Activated naive CD8-positive, alpha-beta T cell treated with anti-CD3 and anti-CD28 coated beads, Interleukin-2, amount 10 ng/mL, durations not matched to agents 7 days and 5 days (primary cell): ENCODE measurements at regions not wholly inside any gene's neighbourhood (a gene's known extent, or its start where the extent isn't known, plus 50 kb on each side); places are given as distances from the start of the nearest gene placed in this dataset.

Experiments
- ATAC-seq: fragments of 150-1000 bp; cut with Tn5 transposase; one replicate; pipeline ENCODE4 v1.10.0; 2021; ENCODE audit warnings: low read depth, moderate library complexity
- POLR2A ChIA-PET: fragments of 350-600 bp; sonication (Branson Sonifier 250); formaldehyde crosslinking; loops from one replicate; lab custom pipeline; 2021; ENCODE audit warnings: antibody characterized with exemption; lab: Charles Lee
- DNase-seq: peaks from one replicate; pipeline ENCODE4 v3.0.0; 2021
- H3K27ac Mint-ChIP-seq: one replicate; pipeline ENCODE4 v1.8.0; 2022; ENCODE audit warnings: mild to moderate bottlenecking, mixed read lengths
- H3K27me3 Mint-ChIP-seq: one replicate; pipeline ENCODE4 v1.8.0; 2022; ENCODE audit warnings: mild to moderate bottlenecking, moderate library complexity, mixed read lengths
- H3K36me3 Mint-ChIP-seq: one replicate; pipeline ENCODE4 v1.8.0; 2021; ENCODE audit warnings: mild to moderate bottlenecking, mixed read lengths
- H3K4me1 Mint-ChIP-seq: one replicate; pipeline ENCODE4 v1.8.0; 2021; ENCODE audit warnings: mixed read lengths
- H3K4me3 Mint-ChIP-seq: one replicate; pipeline ENCODE4 v1.8.0; 2022; ENCODE audit warnings: mild to moderate bottlenecking, moderate library complexity, mixed read lengths
- H3K9me3 Mint-ChIP-seq: one replicate; pipeline ENCODE4 v1.8.0; 2021; ENCODE audit warnings: mixed read lengths

GRCh38 chr1:29810121-29811120 is 574.1 kb downstream of the PTPRU start:
- H3K36me3 Mint-ChIP-seq, result no peaks in the 10 kb centered on the region
- H3K27me3 Mint-ChIP-seq, result peaks cover 11% of the 10 kb centered on the region
- H3K27ac Mint-ChIP-seq, result no peak overlapping the region
- no peaks in the 10 kb centered on the region for H3K9me3 Mint-ChIP-seq
- POLR2A ChIA-PET, result no interaction called here
- H3K4me1 Mint-ChIP-seq, result no peaks in the 10 kb centered on the region
- DNase-seq (no peak), ATAC-seq (no peak)
- H3K4me3 Mint-ChIP-seq, result no peak overlapping the region

- Mint-ChIP-seq H3K27me3 (peaks cover 9% of the 10 kb centered on the region), H3K27ac (no peak overlapping the region), H3K4me3 (no peak overlapping the region), H3K4me1 (no peaks in the 10 kb centered on the region), H3K9me3 (no peaks in the 10 kb centered on the region), H3K36me3 (no peaks in the 10 kb centered on the region)
- DNase-seq, result no peak
- ATAC-seq, result no peak
- POLR2A ChIA-PET, result no interaction called here
Measured at GRCh38 chr1:29809446-29810120, 573.3 kb downstream of the PTPRU start.

- Mint-ChIP-seq H3K9me3 (no peaks in the 10 kb centered on the region), H3K27me3 (peaks cover 2% of the 10 kb centered on the region), H3K27ac (no peak overlapping the region), H3K36me3 (no peaks in the 10 kb centered on the region), H3K4me1 (no peaks in the 10 kb centered on the region), H3K4me3 (no peak overlapping the region)
- ATAC-seq (no peak), DNase-seq (no peak)
- POLR2A ChIA-PET, result no interaction called here
Measured at GRCh38 chr1:29808141-29808995, 572.0 kb downstream of the PTPRU start.

- no peaks in the 10 kb centered on the region for H3K9me3 Mint-ChIP-seq
- H3K27ac Mint-ChIP-seq, result no peak overlapping the region
- H3K4me3 Mint-ChIP-seq, result no peak overlapping the region
- ATAC-seq (no peak), DNase-seq (no peak)
- no peaks in the 10 kb centered on the region for H3K4me1 Mint-ChIP-seq
- H3K27me3 Mint-ChIP-seq, result peaks cover 2% of the 10 kb centered on the region
- no peaks in the 10 kb centered on the region for H3K36me3 Mint-ChIP-seq
- POLR2A ChIA-PET, result no interaction called here
Measured at GRCh38 chr1:29807689-29808088, 571.4 kb downstream of the PTPRU start.

DNA sequence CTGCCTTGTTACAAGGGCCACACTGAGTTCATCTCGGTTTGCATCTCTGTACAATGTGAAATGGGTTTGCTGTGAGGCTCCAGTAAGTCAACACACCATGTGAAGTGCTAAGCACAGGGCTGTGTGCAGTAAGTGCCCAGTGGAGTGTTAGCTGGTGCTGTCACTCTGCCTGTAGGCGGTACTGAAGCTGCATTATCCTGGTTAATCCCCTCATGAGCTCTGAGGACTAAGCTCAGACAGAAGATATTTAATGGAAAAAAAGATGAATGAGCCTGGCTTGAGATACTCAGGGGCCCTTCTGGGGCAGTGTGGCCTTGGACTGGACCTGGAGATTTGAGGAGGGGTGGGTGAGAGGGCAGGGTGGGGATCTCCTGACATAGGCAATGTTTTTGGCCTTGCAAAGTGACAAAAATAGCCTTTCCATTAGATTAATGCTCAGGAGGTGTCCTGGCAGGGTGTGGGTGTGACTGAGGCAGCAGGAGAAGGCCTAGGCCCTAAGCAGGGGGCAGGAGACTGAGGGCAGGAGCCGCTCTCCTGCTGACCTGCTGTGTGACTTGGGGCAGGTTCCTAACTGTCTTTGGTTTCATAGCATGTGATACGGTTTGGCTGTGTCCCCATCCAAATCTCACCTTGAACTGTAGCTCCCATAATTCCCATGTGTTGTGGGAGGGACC is 570.5 kb downstream of the PTPRU start:
- Mint-ChIP-seq H3K4me3 (no peak overlapping the region), H3K36me3 (no peaks in the 10 kb centered on the region), H3K9me3 (no peaks in the 10 kb centered on the region), H3K27me3 (no peaks in the 10 kb centered on the region), H3K4me1 (no peaks in the 10 kb centered on the region), H3K27ac (no peak overlapping the region)
- DNase-seq (no peak), ATAC-seq (no peak)
- POLR2A ChIA-PET, result no interaction called here

GRCh38 chr1:29805896-29806160 is 569.5 kb downstream of the PTPRU start:
- no peaks in the 10 kb centered on the region for H3K27me3 Mint-ChIP-seq
- H3K9me3 Mint-ChIP-seq, result no peaks in the 10 kb centered on the region
- POLR2A ChIA-PET, result no interaction called here
- no peak overlapping the region for H3K27ac Mint-ChIP-seq
- H3K4me1 Mint-ChIP-seq, result no peaks in the 10 kb centered on the region
- DNase-seq (no peak), ATAC-seq (no peak)
- H3K36me3 Mint-ChIP-seq, result no peaks in the 10 kb centered on the region
- no peak overlapping the region for H3K4me3 Mint-ChIP-seq

GRCh38 chr1:29805122-29805895 is 569.0 kb downstream of the PTPRU start:
- POLR2A ChIA-PET, result no interaction called here
- H3K27me3 Mint-ChIP-seq, result no peaks in the 10 kb centered on the region

GRCh38 chr1:29804181-29804899 is 568.0 kb downstream of the PTPRU start:
- Mint-ChIP-seq H3K27me3 (no peaks in the 10 kb centered on the region), H3K4me3 (no peak overlapping the region), H3K27ac (no peak overlapping the region), H3K4me1 (no peaks in the 10 kb centered on the region), H3K9me3 (no peaks in the 10 kb centered on the region), H3K36me3 (no peaks in the 10 kb centered on the region)
- POLR2A ChIA-PET, result interaction anchor here (0.6 kb wide), 1 partner anchor 68 kb away, joined by 3 read pairs; no protein-coding TSS in a partner anchor
- ATAC-seq (no peak), DNase-seq (no peak)

More at GRCh38 chr1:29805122-29805895, 569.0 kb downstream of the PTPRU start:
- Mint-ChIP-seq H3K27ac (no peak overlapping the region), H3K36me3 (no peaks in the 10 kb centered on the region), H3K9me3 (no peaks in the 10 kb centered on the region), H3K4me3 (no peak overlapping the region), H3K4me1 (no peaks in the 10 kb centered on the region)
- DNase-seq, result no peak
- no peak for ATAC-seq

DNA sequence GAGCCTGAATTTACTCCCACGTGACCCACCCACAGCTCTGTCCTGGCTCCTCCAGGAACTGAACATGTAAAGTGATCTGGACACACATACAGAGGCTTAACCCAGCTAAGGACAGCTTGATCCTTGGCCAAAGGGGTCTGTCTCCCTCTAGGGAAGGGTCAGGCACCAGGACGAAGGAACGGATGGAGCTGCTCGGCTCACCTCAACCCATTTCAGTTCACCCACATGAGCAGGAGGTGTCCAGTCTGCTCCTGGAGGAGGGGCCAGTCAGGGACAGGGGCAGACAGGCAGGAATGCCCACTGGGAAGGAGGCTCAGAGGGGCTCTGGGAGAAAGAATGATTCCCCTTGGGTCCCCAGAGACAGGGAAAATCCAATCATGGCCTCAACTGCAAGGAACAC is 567.2 kb downstream of the PTPRU start:
- Mint-ChIP-seq H3K4me3 (no peak overlapping the region), H3K4me1 (no peaks in the 10 kb centered on the region), H3K27me3 (no peaks in the 10 kb centered on the region), H3K36me3 (no peaks in the 10 kb centered on the region), H3K27ac (no peak overlapping the region), H3K9me3 (no peaks in the 10 kb centered on the region)
- DNase-seq (no peak), ATAC-seq (no peak)
- POLR2A ChIA-PET, result no interaction called here

GRCh38 chr1:29802181-29803068 is 566.1 kb downstream of the PTPRU start:
- Mint-ChIP-seq H3K9me3 (no peaks in the 10 kb centered on the region), H3K27me3 (no peaks in the 10 kb centered on the region), H3K36me3 (no peaks in the 10 kb centered on the region), H3K4me1 (no peaks in the 10 kb centered on the region), H3K4me3 (no peak overlapping the region), H3K27ac (no peak overlapping the region)
- ATAC-seq (no peak), DNase-seq (no peak)
- POLR2A ChIA-PET, result no interaction called here

GRCh38 chr1:29801561-29801973 is 565.2 kb downstream of the PTPRU start:
- DNase-seq, result no peak
- ATAC-seq, result no peak
- Mint-ChIP-seq H3K9me3 (no peaks in the 10 kb centered on the region), H3K4me3 (no peak overlapping the region), H3K27ac (no peak overlapping the region), H3K36me3 (no peaks in the 10 kb centered on the region), H3K27me3 (no peaks in the 10 kb centered on the region), H3K4me1 (no peaks in the 10 kb centered on the region)
- POLR2A ChIA-PET, result no interaction called here
